ENCODE measurements at regions not wholly inside any gene's neighbourhood (a gene's known extent, or its start where the extent isn't known, plus 50 kb on each side); places are given as distances from the start of the nearest gene placed in this dataset.

- TF ChIP-seq CTCF (IDR thresholded peaks at IDR 0.05) = no peak
- no peak for TF ChIP-seq POLR2A (IDR thresholded peaks at IDR 0.05)
These were observed 396.7 kb upstream of the CLINT1 start for GRCh38 chr5:158255609-158256008.

Measured in Peyer's patch (tissue), 4 donors.